Prostate gland (tissue), 2 donors: ENCODE measurements at regions not wholly inside any gene's neighbourhood (a gene's known extent, or its start where the extent isn't known, plus 50 kb on each side); places are given as distances from the start of the nearest gene placed in this dataset. TPM values are rescaled to one million over a fixed set of nuclear protein-coding genes. Genes with fewer than 3 reads are reported as not detected.

Experiments
- DNase-seq: peaks from one replicate; pipeline ENCODE4 v3.0.0-alpha.2; 2019; ENCODE audit warnings: low spot score
- H3K27ac ChIP-seq, 2 donors: fragments of 200-600 bp; sonication (generic); 2 replicates each; pipeline ENCODE4 v1.5.1; 2017 to 2019
- H3K27me3 ChIP-seq: fragments of 200-600 bp; sonication (generic); replicated peaks from 2 replicates; pipeline ENCODE4 v1.5.1; 2019; ENCODE audit not compliant: insufficient read depth
- H3K36me3 ChIP-seq, 2 donors: fragments of 200-600 bp; sonication (generic); 1 replicate in 1 of 2; 2 replicates in 1 of 2; pipeline versions ENCODE4 v1.5.1 to v1.8.1; 2017 to 2019
- H3K4me1 ChIP-seq: fragments of 200-600 bp; sonication (generic); replicated peaks from 2 replicates; pipeline ENCODE4 v1.5.1; 2019
- H3K4me3 ChIP-seq, 2 donors: fragments of 200-600 bp; sonication (generic); 2 replicates each; pipeline ENCODE4 v1.5.1; 2017 to 2019
- H3K9me3 ChIP-seq: fragments of 200-600 bp; sonication (generic); 2 replicates; pipeline ENCODE4 v1.5.1; 2017
- POLR2A ChIP-seq: fragments of 450-650 bp; IDR thresholded peaks from one replicate; pipeline ENCODE4 v1.6.1; 2016; ENCODE audit warnings: antibody characterized with exemption, mild to moderate bottlenecking
- POLR2AphosphoS5 ChIP-seq: sonication (generic); formaldehyde crosslinking; IDR thresholded peaks from one replicate; pipeline ENCODE4 v1.6.1; 2017; ENCODE audit warnings: antibody characterized with exemption
- WGBS: methylation state at CpG from one replicate; pipeline ENCODE4 v1.1.5; 2018; 5-methylcytosine and 5-hydroxymethylcytosine counted together
- intact Hi-C: fragments of 100-400 bp; cut with DNase I; formaldehyde crosslinking; loops from one replicate; pipeline ENCODE4 v1.14.2; 2022
- microRNA-seq: library from miRNA; unstranded; fragments of <30 nt; microRNA quantifications from one replicate; pipeline ENCODE4, GENCODE V29; 2016
- small RNA-seq, 2 donors: library from RNA; depleted of rRNA; stranded (forward); fragments of <200 nt; gene quantifications; one replicate each; pipeline ENCODE3, GENCODE V24; 2016
- TF ChIP-seq, protein P1 (sequence below), 4 experiments: fragments of 200-600 bp in 2 of 4; fragments of 450-650 bp in 2 of 4; sonication (generic) in 2 of 4; IDR thresholded peaks; 1 replicate in 3 of 4; 2 replicates in 1 of 4; pipeline ENCODE4 v1.5.1; 2016 to 2019; ENCODE audit warnings: antibody characterized with exemption in 4 of 4, mild to moderate bottlenecking in 2 of 4, moderate library complexity in 2 of 4

DNA sequence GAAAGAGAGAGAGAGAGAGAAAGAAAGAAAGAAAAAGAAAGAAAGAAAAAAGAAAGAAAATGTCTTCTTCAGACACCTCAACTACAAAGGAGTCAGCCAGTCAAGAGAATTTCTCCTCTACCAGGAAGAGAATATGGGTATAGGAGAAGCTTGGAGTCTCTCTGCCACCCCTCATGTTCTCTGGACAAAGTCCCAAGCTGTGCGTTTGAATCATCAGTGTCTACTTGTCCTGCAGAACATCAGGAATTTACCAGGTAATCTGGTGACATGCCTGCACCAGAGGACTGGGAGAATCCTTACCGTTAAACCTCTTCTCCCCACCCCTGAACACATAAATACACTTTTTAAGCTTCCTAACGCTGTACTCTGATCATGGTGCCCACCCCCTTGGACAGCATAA is 119.5 kb downstream of the TM9SF2 start:
- H3K9me3 ChIP-seq: no peaks in the 10 kb centered on the region
- no peak overlapping the region for H3K4me3 ChIP-seq
- no peak for DNase-seq
- intact Hi-C loops: no loop called here
- no peaks in the 10 kb centered on the region for H3K4me1 ChIP-seq
- no peaks in the 10 kb centered on the region for H3K27me3 ChIP-seq
- no peak overlapping the region for H3K27ac ChIP-seq
- WGBS: 82% methylated on average over 3 of the region's 3 CpGs
- TF ChIP-seq POLR2A (no peak), POLR2AphosphoS5 (no peak)
- TF ChIP-seq, protein P1, sequence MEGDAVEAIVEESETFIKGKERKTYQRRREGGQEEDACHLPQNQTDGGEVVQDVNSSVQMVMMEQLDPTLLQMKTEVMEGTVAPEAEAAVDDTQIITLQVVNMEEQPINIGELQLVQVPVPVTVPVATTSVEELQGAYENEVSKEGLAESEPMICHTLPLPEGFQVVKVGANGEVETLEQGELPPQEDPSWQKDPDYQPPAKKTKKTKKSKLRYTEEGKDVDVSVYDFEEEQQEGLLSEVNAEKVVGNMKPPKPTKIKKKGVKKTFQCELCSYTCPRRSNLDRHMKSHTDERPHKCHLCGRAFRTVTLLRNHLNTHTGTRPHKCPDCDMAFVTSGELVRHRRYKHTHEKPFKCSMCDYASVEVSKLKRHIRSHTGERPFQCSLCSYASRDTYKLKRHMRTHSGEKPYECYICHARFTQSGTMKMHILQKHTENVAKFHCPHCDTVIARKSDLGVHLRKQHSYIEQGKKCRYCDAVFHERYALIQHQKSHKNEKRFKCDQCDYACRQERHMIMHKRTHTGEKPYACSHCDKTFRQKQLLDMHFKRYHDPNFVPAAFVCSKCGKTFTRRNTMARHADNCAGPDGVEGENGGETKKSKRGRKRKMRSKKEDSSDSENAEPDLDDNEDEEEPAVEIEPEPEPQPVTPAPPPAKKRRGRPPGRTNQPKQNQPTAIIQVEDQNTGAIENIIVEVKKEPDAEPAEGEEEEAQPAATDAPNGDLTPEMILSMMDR (IDR thresholded peaks at IDR 0.05): no peak
- H3K36me3 ChIP-seq: no peaks in the 10 kb centered on the region

DNA sequence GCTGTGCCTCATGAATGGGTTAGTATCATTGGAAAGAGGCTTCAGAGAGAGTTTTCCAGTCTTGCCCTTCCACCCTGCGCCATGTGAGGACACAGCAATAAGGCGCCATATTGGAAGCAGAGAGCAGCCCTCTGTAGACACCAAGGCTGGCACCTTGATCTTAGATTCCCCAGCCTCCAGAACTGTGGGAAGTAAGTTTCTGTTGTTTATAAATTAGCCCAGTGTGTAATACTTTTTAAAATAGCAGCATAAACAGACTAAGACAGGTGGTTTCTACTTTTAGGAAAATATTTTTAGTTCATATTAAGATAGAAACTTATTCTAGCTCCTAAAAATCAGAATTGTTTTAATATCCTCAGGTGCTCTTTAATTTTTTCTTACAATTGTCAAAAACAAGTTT is 117.9 kb downstream of the TM9SF2 start:
- no peaks in the 10 kb centered on the region for H3K36me3 ChIP-seq
- TF ChIP-seq, protein P1 (IDR thresholded peaks at IDR 0.05): no peak
- TF ChIP-seq POLR2AphosphoS5: no peak
- intact Hi-C loops: loop anchor here (10.0 kb wide), 1 partner anchor 616 kb away; no protein-coding TSS in a partner anchor
- no peaks in the 10 kb centered on the region for H3K27me3 ChIP-seq
- H3K4me1 ChIP-seq: no peaks in the 10 kb centered on the region
- DNase-seq: no peak
- no peaks in the 10 kb centered on the region for H3K9me3 ChIP-seq
- 97% methylated on average over 2 of the region's 2 CpGs for WGBS
- H3K4me3 ChIP-seq: no peak overlapping the region
- H3K27ac ChIP-seq: no peak overlapping the region

GRCh38 chr13:99617474-99618255 is 116.4 kb downstream of the TM9SF2 start:
- H3K9me3 ChIP-seq: no peaks in the 10 kb centered on the region
- H3K4me3 ChIP-seq: no peak overlapping the region
- no peaks in the 10 kb centered on the region for H3K4me1 ChIP-seq
- 42% methylated on average over 11 of the region's 11 CpGs for WGBS
- intact Hi-C loops: loop anchor here (10.0 kb wide), 1 partner anchor 617 kb away; no protein-coding TSS in a partner anchor
- H3K36me3 ChIP-seq: no peaks in the 10 kb centered on the region
- no peak for DNase-seq
- H3K27ac ChIP-seq: no peak overlapping the region
- H3K27me3 ChIP-seq: no peaks in the 10 kb centered on the region
- TF ChIP-seq POLR2AphosphoS5 (no peak), POLR2A (no peak)
- TF ChIP-seq, protein P1 (IDR thresholded peaks at IDR 0.05): peak in 2 of 4 experiments; percentile 49 to 57

GRCh38 chr13:99614465-99614885 is 113.2 kb downstream of the TM9SF2 start:
- intact Hi-C loops: loop anchor here (10.0 kb wide), 1 partner anchor 620 kb away; no protein-coding TSS in a partner anchor

More at GRCh38 chr13:99614465-99614885, 113.2 kb downstream of the TM9SF2 start:
- no peak for TF ChIP-seq POLR2A
- TF ChIP-seq, protein P1 (IDR thresholded peaks at IDR 0.05): peak in 1 of 4 experiments; percentile 11
- H3K4me3 ChIP-seq: no peak overlapping the region
- no peaks in the 10 kb centered on the region for H3K9me3 ChIP-seq
- no peaks in the 10 kb centered on the region for H3K27me3 ChIP-seq
- no peak overlapping the region for H3K27ac ChIP-seq
- peak; percentile 33 for DNase-seq
- WGBS: 44% methylated on average over 9 of the region's 9 CpGs
- H3K36me3 ChIP-seq: no peaks in the 10 kb centered on the region
- H3K4me1 ChIP-seq: no peaks in the 10 kb centered on the region

Small RNA genes lying in the stretch of these regions (microRNA-seq; reads per million reads assigned to microRNA genes)
- gene MIR4306: not detected

Small RNA genes lying in the stretch of these regions (small RNA-seq; reads per million reads assigned to genes)
- gene MIR4306 (0 reads per million in 2 donors), gene RF00402 (0 reads per million in 2 donors)
